ENCODE measurements at regions not wholly inside any gene's neighbourhood (a gene's known extent, or its start where the extent isn't known, plus 50 kb on each side); places are given as distances from the start of the nearest gene placed in this dataset.

GRCh38 chr5:58245476-58245840 lies 214.4 kb downstream of the PLK2 start:
- H3K36me3 Mint-ChIP-seq (ENCODE audit: insufficient read depth, unreplicated experiment): no peaks in the 10 kb centered on the region
- no TSS peak for BruUV-seq (replicated peaks)
- no peaks in the 10 kb centered on the region for H3K27me3 Mint-ChIP-seq (ENCODE audit: unreplicated experiment)
- intact Hi-C loops (cut with micrococcal nuclease; ENCODE audit: unreplicated experiment): no loop called here
- H3K27ac Mint-ChIP-seq (ENCODE audit: unreplicated experiment): no peak overlapping the region
- peaks cover 4% of the 10 kb centered on the region for H3K9me3 Mint-ChIP-seq (ENCODE audit: low read depth, unreplicated experiment)
- TF ChIP-seq, protein P1, sequence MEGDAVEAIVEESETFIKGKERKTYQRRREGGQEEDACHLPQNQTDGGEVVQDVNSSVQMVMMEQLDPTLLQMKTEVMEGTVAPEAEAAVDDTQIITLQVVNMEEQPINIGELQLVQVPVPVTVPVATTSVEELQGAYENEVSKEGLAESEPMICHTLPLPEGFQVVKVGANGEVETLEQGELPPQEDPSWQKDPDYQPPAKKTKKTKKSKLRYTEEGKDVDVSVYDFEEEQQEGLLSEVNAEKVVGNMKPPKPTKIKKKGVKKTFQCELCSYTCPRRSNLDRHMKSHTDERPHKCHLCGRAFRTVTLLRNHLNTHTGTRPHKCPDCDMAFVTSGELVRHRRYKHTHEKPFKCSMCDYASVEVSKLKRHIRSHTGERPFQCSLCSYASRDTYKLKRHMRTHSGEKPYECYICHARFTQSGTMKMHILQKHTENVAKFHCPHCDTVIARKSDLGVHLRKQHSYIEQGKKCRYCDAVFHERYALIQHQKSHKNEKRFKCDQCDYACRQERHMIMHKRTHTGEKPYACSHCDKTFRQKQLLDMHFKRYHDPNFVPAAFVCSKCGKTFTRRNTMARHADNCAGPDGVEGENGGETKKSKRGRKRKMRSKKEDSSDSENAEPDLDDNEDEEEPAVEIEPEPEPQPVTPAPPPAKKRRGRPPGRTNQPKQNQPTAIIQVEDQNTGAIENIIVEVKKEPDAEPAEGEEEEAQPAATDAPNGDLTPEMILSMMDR (IDR thresholded peaks at IDR 0.05; ENCODE audit: unreplicated experiment): no peak
- H3K4me3 Mint-ChIP-seq (ENCODE audit: low read depth, unreplicated experiment): no peak overlapping the region
- H3K4me1 Mint-ChIP-seq (ENCODE audit: low read depth, unreplicated experiment): peaks cover 36% of the 10 kb centered on the region
- no peak for DNase-seq
- CTCF ChIA-PET: interaction anchor here (0.6 kb wide), 1 partner anchor 195 kb away, joined by 3 read pairs; no protein-coding TSS in a partner anchor

DNA sequence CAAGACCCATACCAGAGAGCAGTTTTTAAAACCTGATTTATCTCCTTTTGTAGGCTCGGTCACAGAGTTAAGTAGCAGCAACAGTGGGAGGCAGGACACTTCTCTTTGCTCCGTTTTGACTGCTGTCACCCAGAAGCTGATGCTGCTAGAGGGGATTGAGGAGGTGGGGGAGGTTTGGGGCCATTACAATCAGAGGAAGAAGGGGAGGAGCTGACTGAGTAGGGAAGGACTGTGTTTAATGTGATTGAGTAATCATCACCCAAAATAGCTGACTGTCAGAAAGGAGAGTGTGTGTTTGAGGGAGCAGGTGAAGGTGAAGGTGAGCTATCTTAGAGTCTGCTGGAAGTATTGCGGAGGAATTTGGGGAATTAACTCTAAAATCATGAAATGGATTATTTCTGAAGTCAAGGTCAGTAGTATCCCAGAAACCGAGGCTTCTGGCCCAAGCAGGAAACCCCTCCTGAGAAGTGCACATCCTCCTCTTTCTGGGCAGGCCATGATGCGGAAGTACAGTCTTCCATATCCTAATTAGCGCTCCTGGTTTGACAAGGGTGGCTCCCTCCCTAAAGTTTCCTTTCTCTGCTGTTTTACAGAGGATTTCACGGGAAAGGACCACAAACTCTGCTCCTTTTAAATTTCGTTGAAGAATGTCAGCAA lies 214.9 kb downstream of the PLK2 start:
- no TSS peak for BruUV-seq (replicated peaks)
- Mint-ChIP-seq H3K36me3 (ENCODE audit: insufficient read depth, unreplicated experiment) (no peaks in the 10 kb centered on the region), H3K27me3 (ENCODE audit: unreplicated experiment) (no peaks in the 10 kb centered on the region), H3K9me3 (ENCODE audit: low read depth, unreplicated experiment) (peaks cover 4% of the 10 kb centered on the region), H3K4me3 (ENCODE audit: low read depth, unreplicated experiment) (no peak overlapping the region), H3K27ac (ENCODE audit: unreplicated experiment) (no peak overlapping the region), H3K4me1 (ENCODE audit: low read depth, unreplicated experiment) (peaks cover 36% of the 10 kb centered on the region)
- TF ChIP-seq, protein P1 (IDR thresholded peaks at IDR 0.05; ENCODE audit: unreplicated experiment): no peak
- CTCF ChIA-PET: interaction anchor here (0.6 kb wide), 1 partner anchor 194 kb away, joined by 3 read pairs; no protein-coding TSS in a partner anchor
- no peak for DNase-seq
- intact Hi-C loops (cut with micrococcal nuclease; ENCODE audit: unreplicated experiment): no loop called here

- Mint-ChIP-seq H3K4me3 (ENCODE audit: low read depth, unreplicated experiment) (no peak overlapping the region), H3K4me1 (ENCODE audit: low read depth, unreplicated experiment) (peaks cover 22% of the 10 kb centered on the region), H3K9me3 (ENCODE audit: low read depth, unreplicated experiment) (peaks cover 4% of the 10 kb centered on the region), H3K27ac (ENCODE audit: unreplicated experiment) (peak overlapping the region; percentile 58), H3K27me3 (ENCODE audit: unreplicated experiment) (no peaks in the 10 kb centered on the region), H3K36me3 (ENCODE audit: insufficient read depth, unreplicated experiment) (no peaks in the 10 kb centered on the region)
- TF ChIP-seq, protein P1 (IDR thresholded peaks at IDR 0.05; ENCODE audit: unreplicated experiment): no peak
- CTCF ChIA-PET: interaction anchor here (0.6 kb wide), 1 partner anchor 545 kb away, joined by 3 read pairs; no protein-coding TSS in a partner anchor
- DNase-seq: peak; percentile 11
- no TSS peak for BruUV-seq (replicated peaks)
- intact Hi-C loops (cut with micrococcal nuclease; ENCODE audit: unreplicated experiment): no loop called here
Measured at GRCh38 chr5:58241389-58241788, 218.5 kb downstream of the PLK2 start.

GRCh38 chr5:58240322-58240721 lies 219.6 kb downstream of the PLK2 start:
- H3K9me3 Mint-ChIP-seq (ENCODE audit: low read depth, unreplicated experiment): peaks cover 4% of the 10 kb centered on the region
- CTCF ChIA-PET: interaction anchor here (1.5 kb wide), 1 partner anchor 52 kb away, joined by 4 read pairs; no protein-coding TSS in a partner anchor

More at GRCh38 chr5:58240322-58240721, 219.6 kb downstream of the PLK2 start:
- peak overlapping the region; percentile 27 for H3K27ac Mint-ChIP-seq (ENCODE audit: unreplicated experiment)
- no TSS peak for BruUV-seq (replicated peaks)
- H3K36me3 Mint-ChIP-seq (ENCODE audit: insufficient read depth, unreplicated experiment): no peaks in the 10 kb centered on the region
- no peaks in the 10 kb centered on the region for H3K27me3 Mint-ChIP-seq (ENCODE audit: unreplicated experiment)
- no peak overlapping the region for H3K4me3 Mint-ChIP-seq (ENCODE audit: low read depth, unreplicated experiment)
- intact Hi-C loops (cut with micrococcal nuclease; ENCODE audit: unreplicated experiment): no loop called here
- TF ChIP-seq, protein P1 (IDR thresholded peaks at IDR 0.05; ENCODE audit: unreplicated experiment): no peak
- H3K4me1 Mint-ChIP-seq (ENCODE audit: low read depth, unreplicated experiment): peaks cover 16% of the 10 kb centered on the region
- DNase-seq: no peak
